GM18520 (cell line): ENCODE measurements at regions not wholly inside any gene's neighbourhood (a gene's known extent, or its start where the extent isn't known, plus 50 kb on each side); places are given as distances from the start of the nearest gene placed in this dataset.

Experiments used
- ATAC-seq: cut with Tn5 transposase; IDR thresholded peaks from one replicate; pipeline ENCODE4 v1.9.1; 2021; ENCODE audit not compliant: unreplicated experiment

GRCh38 chr5:89443508-89443907, 560.5 kb upstream of the MEF2C start:
- no peak for ATAC-seq

DNA sequence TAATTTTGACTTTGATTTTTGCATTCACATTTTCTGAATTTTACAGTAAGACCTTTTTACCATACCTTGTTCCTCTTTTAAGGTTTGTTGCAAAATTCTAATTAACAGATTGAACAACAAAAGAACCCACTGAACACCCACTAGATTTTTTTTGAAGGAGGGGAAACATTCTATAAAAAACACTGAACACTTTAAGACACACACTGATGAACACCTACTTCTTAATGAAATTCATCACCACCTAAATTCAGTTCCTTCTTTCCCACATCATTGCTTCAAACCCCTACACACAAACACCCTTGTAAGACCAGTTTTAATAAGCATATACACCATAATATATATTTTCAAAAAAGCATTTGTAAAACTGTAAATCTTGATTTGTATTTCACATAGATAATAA, 559.0 kb upstream of the MEF2C start:
- no peak for ATAC-seq

DNA sequence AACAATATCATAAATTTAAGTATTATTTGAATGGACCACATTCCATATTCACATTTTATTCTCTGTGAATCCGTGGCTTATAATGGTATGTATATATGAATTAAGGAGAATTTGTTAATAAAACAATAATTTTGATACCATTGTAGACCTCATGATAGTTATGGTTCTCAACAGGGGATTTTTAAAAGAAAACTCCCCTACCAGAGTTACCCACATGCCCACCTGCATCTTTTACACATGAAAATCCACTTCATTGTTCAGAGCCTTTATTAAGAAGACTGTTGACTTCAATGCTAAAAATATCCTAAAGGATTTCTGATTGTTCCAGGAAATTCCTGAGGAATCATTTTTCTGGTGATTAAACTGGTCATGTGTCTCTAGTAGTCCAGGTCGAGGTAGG, 557.7 kb upstream of the MEF2C start:
- no peak for ATAC-seq

GRCh38 chr5:89437450-89438435, 554.8 kb upstream of the MEF2C start:
- no peak for ATAC-seq

- no peak for ATAC-seq
These were observed 553.5 kb upstream of the MEF2C start for GRCh38 chr5:89436464-89436863.

- peak; percentile 88 for ATAC-seq
These were observed 552.4 kb upstream of the MEF2C start for GRCh38 chr5:89435347-89435746.

DNA sequence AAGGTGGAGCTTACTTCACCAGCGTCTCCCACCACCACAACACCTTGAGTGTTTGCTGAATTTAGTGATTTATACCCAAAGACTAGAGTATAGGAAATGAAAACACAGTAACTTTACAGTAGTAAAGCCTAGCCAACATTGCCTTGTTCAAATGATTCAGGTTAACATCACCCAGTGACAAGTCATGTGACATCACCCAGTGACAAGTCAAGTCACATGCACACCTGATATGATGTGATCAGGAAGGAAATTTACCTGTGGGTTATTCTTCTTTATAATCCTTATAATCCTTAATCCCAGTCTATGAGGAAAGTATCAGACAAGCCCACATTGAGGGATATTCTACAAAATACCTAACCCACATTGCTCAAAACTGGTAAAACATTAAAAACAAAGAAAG, 545.6 kb upstream of the MEF2C start:
- no peak for ATAC-seq

- ATAC-seq = no peak
These were observed 542.1 kb upstream of the MEF2C start for GRCh38 chr5:89425062-89425461.

- peak; percentile 56 for ATAC-seq
These were observed 538.1 kb upstream of the MEF2C start for GRCh38 chr5:89421035-89421434.

DNA sequence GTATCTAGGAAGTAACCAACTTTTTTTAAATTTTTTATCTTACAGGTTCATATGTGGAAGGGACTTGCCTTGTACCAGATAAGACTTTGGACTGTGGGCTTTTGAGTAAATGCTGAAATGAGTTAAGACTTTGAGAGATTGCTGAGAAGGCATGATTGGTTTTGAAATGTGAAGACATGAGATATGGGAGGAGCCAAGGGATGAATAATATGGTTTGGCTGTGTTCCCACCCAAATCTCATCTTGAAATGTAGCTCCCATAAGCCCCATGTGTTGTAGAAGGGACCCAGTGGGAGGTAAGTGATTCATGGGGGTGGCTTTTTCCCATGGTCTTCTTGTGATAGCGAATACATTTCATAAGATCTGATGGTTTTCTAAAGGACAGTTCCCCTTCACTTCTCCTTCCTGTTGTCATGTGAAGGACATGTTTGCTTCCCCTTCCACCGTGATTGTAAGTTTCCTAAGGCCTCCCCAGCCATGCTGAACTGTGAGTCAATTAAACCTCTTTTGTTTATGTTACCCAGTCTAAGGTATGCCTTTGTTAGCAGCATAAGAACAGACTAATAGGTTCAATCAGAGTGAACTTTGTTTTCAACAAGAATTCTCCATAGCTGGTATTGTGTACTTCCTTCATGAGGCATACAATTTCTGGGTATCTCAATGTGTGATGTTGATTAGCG, 535.6 kb upstream of the MEF2C start:
- no peak for ATAC-seq

DNA sequence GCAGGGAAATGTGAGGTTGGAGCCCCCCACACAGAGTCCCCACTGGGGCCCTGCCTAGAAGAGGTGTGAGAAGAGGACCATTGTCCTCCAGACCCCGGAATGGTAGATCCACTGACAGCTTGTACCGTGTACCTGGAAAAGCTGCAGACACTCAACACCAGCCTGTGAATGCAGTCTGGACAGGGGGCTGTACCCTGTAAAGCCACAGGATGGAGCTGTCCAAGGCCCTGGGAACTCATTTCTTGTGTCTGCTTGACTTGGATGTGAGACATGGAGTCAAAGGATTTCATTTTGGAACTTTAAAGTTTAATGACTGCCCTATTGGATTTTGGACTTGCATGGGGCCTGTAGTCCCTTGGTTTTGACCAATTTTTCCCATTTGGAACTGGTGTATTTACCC, 535.0 kb upstream of the MEF2C start:
- no peak for ATAC-seq

- ATAC-seq = no peak
These were observed 534.5 kb upstream of the MEF2C start for GRCh38 chr5:89417515-89417914.

DNA sequence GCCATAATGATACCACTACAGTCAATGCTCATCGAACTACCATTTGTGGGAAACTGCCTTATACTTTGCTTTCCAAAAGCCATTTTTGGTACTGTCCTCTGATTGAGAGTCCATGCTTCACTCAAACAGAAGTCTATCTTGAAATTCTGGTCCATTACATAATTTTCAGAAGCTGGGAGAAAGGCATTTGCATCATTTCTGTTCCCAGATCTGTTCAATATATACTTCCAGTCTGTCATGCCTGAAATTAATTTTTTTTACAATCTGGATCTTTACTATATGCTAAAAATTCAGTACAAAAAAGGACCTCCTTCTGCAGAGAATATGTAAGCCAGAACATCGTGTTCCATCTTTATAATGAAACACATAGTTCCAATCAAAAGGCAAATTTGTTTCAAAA, 528.9 kb upstream of the MEF2C start:
- no peak for ATAC-seq

- ATAC-seq = no peak
These were observed 524.1 kb upstream of the MEF2C start for GRCh38 chr5:89407054-89407453.

DNA sequence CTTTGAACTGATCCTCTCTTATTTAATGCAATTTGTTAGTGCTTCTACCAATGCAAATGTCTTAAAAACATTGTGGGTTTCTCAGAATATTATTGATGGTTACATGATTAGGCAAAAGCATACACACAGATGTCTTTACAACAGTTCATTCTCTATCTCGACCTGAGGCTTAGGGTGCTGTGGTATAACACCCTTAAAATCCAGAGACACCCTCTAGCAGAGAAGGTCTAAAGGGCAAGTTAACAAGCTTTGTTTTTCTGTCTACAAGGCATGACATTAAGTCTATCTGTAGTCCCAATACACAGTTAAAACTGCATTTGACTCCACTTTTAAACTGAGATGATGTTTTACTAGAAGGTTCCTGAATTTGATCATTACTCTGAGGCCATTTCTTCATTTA, 518.7 kb upstream of the MEF2C start:
- no peak for ATAC-seq

DNA sequence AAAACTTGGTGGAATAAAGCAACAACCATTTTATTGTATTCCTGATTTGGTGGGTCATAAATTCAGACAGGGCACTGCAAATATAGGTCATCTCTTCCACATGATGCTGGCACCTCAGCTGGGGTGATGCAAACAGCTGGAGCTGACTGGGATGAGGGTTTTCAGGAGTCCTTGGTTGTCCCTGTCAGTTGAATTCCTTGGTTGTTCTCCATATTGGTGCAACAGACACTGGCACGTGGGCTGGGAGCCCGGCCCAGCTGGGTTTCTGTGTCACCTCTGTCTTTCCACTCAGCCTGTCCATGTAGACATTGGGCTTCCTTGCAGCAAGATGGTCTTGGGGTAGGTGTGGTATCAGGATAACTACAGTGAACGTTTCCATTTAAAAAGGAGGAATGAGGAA, 518.0 kb upstream of the MEF2C start:
- no peak for ATAC-seq

DNA sequence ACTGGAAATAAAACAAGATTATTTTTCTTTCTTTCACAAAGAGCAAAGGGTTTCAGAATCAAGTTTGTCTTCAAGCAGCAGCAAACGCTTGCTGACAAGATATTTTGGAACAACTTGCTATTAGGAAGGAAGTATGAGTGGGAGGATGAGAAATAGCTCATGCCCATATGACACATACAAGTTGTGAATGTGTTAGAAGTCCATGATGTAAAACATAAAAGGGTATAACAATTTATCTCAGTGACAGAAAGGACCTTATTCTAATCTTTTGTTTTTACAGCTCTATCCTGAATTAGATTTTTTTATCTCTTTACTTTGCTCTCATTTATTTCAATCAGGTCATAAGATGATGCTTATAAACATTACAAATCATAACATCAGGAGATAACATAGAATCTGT, 516.6 kb upstream of the MEF2C start:
- no peak for ATAC-seq

DNA sequence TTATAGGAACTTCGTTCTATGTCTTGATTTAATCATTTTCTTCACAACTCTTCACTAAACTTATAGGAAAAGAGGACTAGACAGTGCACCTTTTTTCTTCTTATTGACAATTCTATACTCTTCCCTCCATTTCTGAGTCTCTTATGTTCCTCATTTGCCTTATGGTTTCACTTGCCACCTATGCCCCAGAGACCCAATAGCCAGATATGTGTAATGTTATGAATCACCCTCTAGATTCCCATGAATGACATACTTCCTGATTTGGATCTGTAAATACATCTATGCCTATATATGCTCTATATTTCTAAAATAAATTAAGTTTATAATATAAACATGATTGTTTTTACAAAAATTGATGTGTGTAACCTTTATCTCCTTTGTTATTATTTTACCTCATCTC, 514.1 kb upstream of the MEF2C start:
- ATAC-seq = peak; percentile 75

DNA sequence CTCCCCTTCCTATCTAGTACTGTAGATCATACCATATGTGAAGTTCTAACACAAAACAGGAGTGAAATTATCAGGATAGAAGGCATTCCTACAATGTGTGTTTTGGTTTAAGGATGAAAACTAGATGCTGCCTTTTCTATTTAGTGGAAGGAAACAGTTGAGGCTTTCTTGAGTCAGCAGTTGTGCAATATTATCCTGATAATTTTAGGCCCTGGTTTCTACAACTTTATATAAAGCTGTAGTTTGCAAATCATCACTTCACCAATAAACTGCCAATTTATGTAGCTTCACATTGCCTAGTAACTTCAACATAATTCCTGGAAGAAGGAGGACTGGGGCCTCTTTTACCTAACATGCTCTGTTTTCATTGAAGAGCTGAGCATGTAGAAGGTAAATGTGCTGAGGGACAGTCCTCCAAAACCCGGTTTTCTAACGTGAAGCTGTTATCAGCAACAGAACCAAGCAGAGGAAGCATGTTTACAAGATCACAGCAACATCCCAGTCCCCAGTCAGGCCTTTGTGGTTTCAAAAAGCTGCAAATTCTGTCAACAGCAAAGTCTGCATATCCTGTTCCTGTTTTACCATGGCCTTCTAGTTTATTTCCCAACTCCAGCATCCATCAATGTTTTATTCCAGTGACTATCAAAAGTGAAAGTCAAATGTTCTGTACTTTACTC, 513.4 kb upstream of the MEF2C start:
- ATAC-seq = peak; percentile 21

DNA sequence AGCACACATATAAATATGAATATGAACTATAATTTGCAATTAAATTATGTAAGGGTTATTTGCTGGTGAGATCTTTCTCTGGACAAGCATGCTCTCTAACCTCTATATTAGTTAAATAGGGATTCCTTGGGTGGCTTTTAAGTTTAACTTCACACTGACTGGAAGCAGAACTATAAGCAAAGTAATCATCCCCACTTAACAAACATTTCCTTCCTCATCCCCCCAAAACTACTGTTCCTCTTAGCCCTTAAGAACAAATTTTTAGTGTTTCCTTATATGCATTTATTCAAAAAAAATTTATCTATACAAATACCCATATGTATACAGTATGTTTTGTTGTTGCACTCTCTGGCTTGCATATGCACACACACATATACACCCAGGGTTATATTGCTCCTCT, 512.1 kb upstream of the MEF2C start:
- ATAC-seq = no peak

- no peak for ATAC-seq
These were observed 505.9 kb upstream of the MEF2C start for GRCh38 chr5:89388872-89389271.

DNA sequence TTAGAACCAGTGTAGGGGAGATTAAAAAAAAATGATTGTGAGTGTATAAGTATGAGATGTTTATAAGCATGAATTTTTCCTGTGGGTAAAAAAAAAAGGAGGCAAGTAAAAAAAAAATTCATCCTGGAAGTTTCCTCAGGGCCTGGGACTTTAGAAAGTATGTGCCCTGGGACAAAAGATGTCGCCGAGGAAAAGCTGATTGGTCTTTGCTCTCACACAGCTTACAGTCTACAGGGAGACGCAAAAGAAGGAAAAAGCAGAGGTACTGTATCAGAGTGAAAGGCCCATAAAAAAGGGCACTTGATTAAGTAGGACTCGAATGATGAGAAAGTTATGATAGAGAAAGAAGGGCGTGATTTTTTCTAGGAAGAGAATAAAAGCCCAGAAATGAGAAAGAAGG, 501.4 kb upstream of the MEF2C start:
- no peak for ATAC-seq
